HepG2 (cell line): ENCODE measurements at regions not wholly inside any gene's neighbourhood (a gene's known extent, or its start where the extent isn't known, plus 50 kb on each side); places are given as distances from the start of the nearest gene placed in this dataset.

Source experiments
- ATAC-seq: fragments of 200-7000 bp; cut with Tn5 transposase; 3 replicates; pipeline ENCODE4 v1.9.1; 2020; ENCODE audit warnings: mild to moderate bottlenecking, moderate library complexity
- BruUV-seq: library from RNA; stranded (reverse); fragments of 400-500 nt; replicated peaks from 2 replicates; lab custom pipeline; 2021; lab: Mats Ljungman, UMichigan
- CTCF ChIA-PET: fragments of 300-600 bp; formaldehyde crosslinking; extraction: SDS; loops from one replicate; lab custom pipeline; 2021; ENCODE audit warnings: low total read pairs, inconsistent platforms, low intra/inter-chr PET ratio; lab: Yijun Ruan, JAX
- POLR2A ChIA-PET: fragments of 350-600 bp; sonication (Branson Sonifier 250); formaldehyde crosslinking; loops from one replicate; lab custom pipeline; 2020; ENCODE audit warnings: antibody characterized with exemption, inconsistent platforms; lab: Yijun Ruan, JAX
- DNase-seq: peaks from one replicate; pipeline ENCODE4 v3.0.0-alpha.2; 2015; ENCODE audit warnings: low spot score
- FAIRE-seq: peaks from 3 replicates; lab custom pipeline; 2011; peaks lifted over from hg19 to GRCh38; lab: Jason Lieb, UNC
- H2AFZ ChIP-seq: one replicate; pipeline ENCODE4 v1.6.1; 2011; ENCODE audit warnings: low read length, inconsistent platforms
- H3K27ac ChIP-seq: fragments of 300-600 bp; 3 replicates; pipeline ENCODE4 v1.8.0; 2011; ENCODE audit warnings: mixed run types, mild to moderate bottlenecking, mixed read lengths, low read length, inconsistent platforms; ENCODE audit not compliant: insufficient read depth; ENCODE audit errors: extremely low read length
- H3K27me3 ChIP-seq, 2 experiments: fragments of 200-600 bp in 1 of 2; 2 replicates in 1 of 2; 3 replicates in 1 of 2; pipeline versions ENCODE4 v1.6.0 to v1.8.0; 2011; ENCODE audit warnings: low read length in 2 of 2, mild to moderate bottlenecking in 2 of 2, moderate library complexity in 2 of 2, inconsistent platforms in 1 of 2; ENCODE audit not compliant: insufficient read depth in 2 of 2, control insufficient read depth in 1 of 2
- H3K36me3 ChIP-seq, 2 experiments: fragments of 200-600 bp in 1 of 2; replicated peaks in 1 of 2; 2 replicates in 1 of 2; 3 replicates in 1 of 2; pipeline versions ENCODE4 v1.5.1 to v1.8.0; 2011; ENCODE audit warnings: low read length in 2 of 2, inconsistent platforms in 1 of 2; ENCODE audit not compliant: insufficient read depth in 2 of 2, control insufficient read depth in 1 of 2
- H3K4me1 ChIP-seq: 2 replicates; pipeline ENCODE4 v1.5.1; 2012; ENCODE audit warnings: low read length, inconsistent platforms; ENCODE audit not compliant: insufficient read depth
- H3K4me2 ChIP-seq: 2 replicates; pipeline ENCODE4 v1.6.0; 2011; ENCODE audit warnings: low read depth, low read length, inconsistent platforms
- H3K4me3 ChIP-seq, 3 experiments: fragments of 200-600 bp in 1 of 3; sonication (generic), shearing (Covaris generic) in 1 of 3; replicated peaks in 1 of 3; 2 replicates each; pipeline ENCODE4 v1.5.1; 2011 to 2016; ENCODE audit warnings: low read length in 3 of 3, inconsistent platforms in 2 of 3, low read depth in 2 of 3, mild to moderate bottlenecking in 2 of 3, control low read depth in 1 of 3, mixed read lengths in 1 of 3; ENCODE audit not compliant: insufficient read depth in 1 of 3
- H3K79me2 ChIP-seq: one replicate; pipeline ENCODE4 v1.6.1; 2011; ENCODE audit warnings: low read length, inconsistent platforms; ENCODE audit not compliant: insufficient read depth
- H3K9ac ChIP-seq: 2 replicates; pipeline ENCODE4 v1.6.0; 2011; ENCODE audit warnings: mild to moderate bottlenecking, low read depth, low read length, inconsistent platforms; ENCODE audit not compliant: insufficient read depth
- H3K9me3 ChIP-seq: 2 replicates; pipeline ENCODE4 v1.5.1; 2012; ENCODE audit warnings: mild to moderate bottlenecking, low read length
- H4K20me1 ChIP-seq: 2 replicates; pipeline ENCODE4 v1.6.0; 2011; ENCODE audit warnings: inconsistent platforms, mild to moderate bottlenecking, low read length, moderate library complexity; ENCODE audit not compliant: insufficient read depth
- AKAP8 ChIP-seq: sonication (generic); formaldehyde crosslinking; IDR thresholded peaks from 2 replicates; pipeline ENCODE4 v1.5.1; 2020; ENCODE audit warnings: mild to moderate bottlenecking, missing genetic modification reagents
- ELF3 ChIP-seq: IDR thresholded peaks from 2 replicates; pipeline ENCODE4 v1.6.1; 2016; ENCODE audit warnings: missing genetic modification reagents, missing compliant biosample characterization
- MAFG ChIP-seq: sonication (generic); formaldehyde crosslinking; IDR thresholded peaks from 2 replicates; pipeline ENCODE4 v1.5.1; 2020; ENCODE audit warnings: mild to moderate bottlenecking, missing genetic modification reagents
- RARG ChIP-seq: sonication (generic); formaldehyde crosslinking; IDR thresholded peaks from 2 replicates; pipeline ENCODE4 v1.4.0; 2020; ENCODE audit warnings: low read depth, mild to moderate bottlenecking, missing genetic modification reagents
- SNAI1 ChIP-seq: sonication (generic); formaldehyde crosslinking; IDR thresholded peaks from 2 replicates; pipeline ENCODE4 v1.5.0; 2020; ENCODE audit warnings: mild to moderate bottlenecking, missing genetic modification reagents, borderline replicate concordance
- ZNF333 ChIP-seq: sonication (generic); formaldehyde crosslinking; IDR thresholded peaks from 2 replicates; pipeline ENCODE4 v1.4.0; 2020; ENCODE audit warnings: mild to moderate bottlenecking, missing genetic modification reagents, borderline replicate concordance
- ZNF556 ChIP-seq: sonication (generic); formaldehyde crosslinking; IDR thresholded peaks from 2 replicates; pipeline ENCODE4 v1.4.0; 2020; ENCODE audit warnings: mild to moderate bottlenecking, missing genetic modification reagents, borderline replicate concordance
- ZNF570 ChIP-seq: sonication (generic); formaldehyde crosslinking; IDR thresholded peaks from 2 replicates; pipeline ENCODE4 v1.4.0; 2020; ENCODE audit warnings: mild to moderate bottlenecking, missing genetic modification reagents, borderline replicate concordance
- ZNF660 ChIP-seq: sonication (generic); formaldehyde crosslinking; IDR thresholded peaks from 2 replicates; pipeline ENCODE4 v1.5.1; 2020; ENCODE audit warnings: mild to moderate bottlenecking, low read depth, missing genetic modification reagents, borderline replicate concordance
- WGBS: methylation state at CpG from one replicate; pipeline ENCODE4 v1.1.6; 2017; ENCODE audit warnings: low lambda C conversion rate; 5-methylcytosine and 5-hydroxymethylcytosine counted together
- in situ Hi-C: cut with HindIII; loops from 2 replicates; pipeline ENCODE4 v1.10.0; 2017; ENCODE audit warnings: low pct_unique_long_range_greater_than_20kb; ENCODE audit not compliant: extremely low pct_ligation_motif_present
- intact Hi-C: fragments of 100-400 bp; cut with micrococcal nuclease; formaldehyde crosslinking; loops from one replicate; pipeline ENCODE4 v1.10.0; 2022; ENCODE audit not compliant: unreplicated experiment
- TF ChIP-seq, protein P1 (sequence below): IDR thresholded peaks from 2 replicates; pipeline ENCODE4 v1.6.1; 2016; ENCODE audit warnings: control low read depth
- TF ChIP-seq, protein P2 (sequence below): sonication (generic); formaldehyde crosslinking; IDR thresholded peaks from 2 replicates; pipeline ENCODE4 v1.5.0; 2020; ENCODE audit warnings: mild to moderate bottlenecking, missing genetic modification reagents, borderline replicate concordance
- TF ChIP-seq, protein P3 (sequence below): sonication (generic); formaldehyde crosslinking; IDR thresholded peaks from 2 replicates; pipeline ENCODE4 v1.5.0; 2020; ENCODE audit warnings: missing genetic modification reagents

DNA sequence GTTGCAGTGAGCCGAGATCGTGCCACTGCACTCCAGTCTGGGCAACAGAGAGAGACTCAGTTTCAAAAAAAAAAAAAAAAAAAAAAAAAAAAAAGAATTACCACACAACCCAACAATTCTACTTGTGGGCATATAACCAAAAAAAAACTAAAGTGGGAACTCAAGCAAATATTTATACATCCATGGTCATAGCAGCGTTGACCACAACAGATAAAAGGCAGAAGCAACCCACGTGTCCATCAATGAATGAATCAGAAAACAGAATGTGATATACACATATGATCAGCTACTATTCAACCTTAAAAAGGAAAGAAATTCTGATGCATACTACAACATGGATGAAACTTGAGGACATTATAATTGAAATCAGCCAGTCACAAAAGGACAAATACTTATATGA lies 179.3 kb upstream of the NEBL start:
- in situ Hi-C loops = loop anchor here (5.0 kb wide), 1 partner anchor 191 kb away; no protein-coding TSS in a partner anchor

More for the DNA sequence above, 179.3 kb upstream of the NEBL start:
- H3K79me2 ChIP-seq = no peaks in the 10 kb centered on the region
- H3K4me1 ChIP-seq = no peaks in the 10 kb centered on the region
- 0 out of 5 replicates have a peak, but pooled peaks cover 0 to 7% of the 10 kb centered on the region in 2 experiments for H3K27me3 ChIP-seq
- no peak overlapping the region for H3K9ac ChIP-seq
- intact Hi-C loops = loop anchor here (5.0 to 10.0 kb wide), 2 partner anchors 418 to 1571 kb away; no protein-coding TSS in a partner anchor
- TF ChIP-seq ZNF556 = no peak
- TF ChIP-seq ELF3 (CRISPR knock-in tag) = no peak
- no peak for TF ChIP-seq ZNF333 (CRISPR knock-in tag)
- TF ChIP-seq, protein P1, sequence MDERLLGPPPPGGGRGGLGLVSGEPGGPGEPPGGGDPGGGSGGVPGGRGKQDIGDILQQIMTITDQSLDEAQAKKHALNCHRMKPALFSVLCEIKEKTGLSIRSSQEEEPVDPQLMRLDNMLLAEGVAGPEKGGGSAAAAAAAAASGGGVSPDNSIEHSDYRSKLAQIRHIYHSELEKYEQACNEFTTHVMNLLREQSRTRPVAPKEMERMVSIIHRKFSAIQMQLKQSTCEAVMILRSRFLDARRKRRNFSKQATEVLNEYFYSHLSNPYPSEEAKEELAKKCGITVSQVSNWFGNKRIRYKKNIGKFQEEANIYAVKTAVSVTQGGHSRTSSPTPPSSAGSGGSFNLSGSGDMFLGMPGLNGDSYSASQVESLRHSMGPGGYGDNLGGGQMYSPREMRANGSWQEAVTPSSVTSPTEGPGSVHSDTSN (CRISPR knock-in tag) = no peak
- no peak for TF ChIP-seq AKAP8 (CRISPR knock-in tag)
- TF ChIP-seq ZNF570 (CRISPR knock-in tag) = no peak
- TF ChIP-seq, protein P2, sequence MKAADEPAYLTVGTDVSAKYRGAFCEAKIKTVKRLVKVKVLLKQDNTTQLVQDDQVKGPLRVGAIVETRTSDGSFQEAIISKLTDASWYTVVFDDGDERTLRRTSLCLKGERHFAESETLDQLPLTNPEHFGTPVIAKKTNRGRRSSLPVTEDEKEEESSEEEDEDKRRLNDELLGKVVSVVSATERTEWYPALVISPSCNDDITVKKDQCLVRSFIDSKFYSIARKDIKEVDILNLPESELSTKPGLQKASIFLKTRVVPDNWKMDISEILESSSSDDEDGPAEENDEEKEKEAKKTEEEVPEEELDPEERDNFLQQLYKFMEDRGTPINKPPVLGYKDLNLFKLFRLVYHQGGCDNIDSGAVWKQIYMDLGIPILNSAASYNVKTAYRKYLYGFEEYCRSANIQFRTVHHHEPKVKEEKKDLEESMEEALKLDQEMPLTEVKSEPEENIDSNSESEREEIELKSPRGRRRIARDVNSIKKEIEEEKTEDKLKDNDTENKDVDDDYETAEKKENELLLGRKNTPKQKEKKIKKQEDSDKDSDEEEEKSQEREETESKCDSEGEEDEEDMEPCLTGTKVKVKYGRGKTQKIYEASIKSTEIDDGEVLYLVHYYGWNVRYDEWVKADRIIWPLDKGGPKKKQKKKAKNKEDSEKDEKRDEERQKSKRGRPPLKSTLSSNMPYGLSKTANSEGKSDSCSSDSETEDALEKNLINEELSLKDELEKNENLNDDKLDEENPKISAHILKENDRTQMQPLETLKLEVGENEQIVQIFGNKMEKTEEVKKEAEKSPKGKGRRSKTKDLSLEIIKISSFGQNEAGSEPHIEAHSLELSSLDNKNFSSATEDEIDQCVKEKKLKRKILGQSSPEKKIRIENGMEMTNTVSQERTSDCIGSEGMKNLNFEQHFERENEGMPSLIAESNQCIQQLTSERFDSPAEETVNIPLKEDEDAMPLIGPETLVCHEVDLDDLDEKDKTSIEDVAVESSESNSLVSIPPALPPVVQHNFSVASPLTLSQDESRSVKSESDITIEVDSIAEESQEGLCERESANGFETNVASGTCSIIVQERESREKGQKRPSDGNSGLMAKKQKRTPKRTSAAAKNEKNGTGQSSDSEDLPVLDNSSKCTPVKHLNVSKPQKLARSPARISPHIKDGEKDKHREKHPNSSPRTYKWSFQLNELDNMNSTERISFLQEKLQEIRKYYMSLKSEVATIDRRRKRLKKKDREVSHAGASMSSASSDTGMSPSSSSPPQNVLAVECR (CRISPR knock-in tag) = no peak
- TF ChIP-seq MAFG = no peak
- no peak for TF ChIP-seq RARG (CRISPR knock-in tag)
- TF ChIP-seq ZNF660 = no peak
- TF ChIP-seq SNAI1 (CRISPR knock-in tag) = no peak
- TF ChIP-seq, protein P3, sequence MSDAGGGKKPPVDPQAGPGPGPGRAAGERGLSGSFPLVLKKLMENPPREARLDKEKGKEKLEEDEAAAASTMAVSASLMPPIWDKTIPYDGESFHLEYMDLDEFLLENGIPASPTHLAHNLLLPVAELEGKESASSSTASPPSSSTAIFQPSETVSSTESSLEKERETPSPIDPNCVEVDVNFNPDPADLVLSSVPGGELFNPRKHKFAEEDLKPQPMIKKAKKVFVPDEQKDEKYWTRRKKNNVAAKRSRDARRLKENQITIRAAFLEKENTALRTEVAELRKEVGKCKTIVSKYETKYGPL (CRISPR knock-in tag) = no peak
- POLR2A ChIA-PET = no interaction called here
- no TSS peak for BruUV-seq
- WGBS = 0% methylated on average over 4 of the region's 4 CpGs
- CTCF ChIA-PET = no interaction called here
- FAIRE-seq = no peak
- no peak overlapping the region for H2AFZ ChIP-seq
- H4K20me1 ChIP-seq = no peaks in the 10 kb centered on the region
- no peak for DNase-seq
- H3K4me3 ChIP-seq = no peak overlapping the region
- no peak overlapping the region for H3K4me2 ChIP-seq
- no peak overlapping the region for H3K27ac ChIP-seq
- ATAC-seq = no peak
- H3K9me3 ChIP-seq = no peaks in the 10 kb centered on the region
- no peaks in the 10 kb centered on the region for H3K36me3 ChIP-seq
